Activated CD8-positive, alpha-beta T cell treated with anti-CD3 and anti-CD28 coated beads for 36 hours (primary cell): ENCODE measurements at regions not wholly inside any gene's neighbourhood (a gene's known extent, or its start where the extent isn't known, plus 50 kb on each side); places are given as distances from the start of the nearest gene placed in this dataset.

Experiments
- ATAC-seq: fragments of 200-7000 bp; cut with Tn5 transposase; one replicate; pipeline ENCODE4 v1.10.0; 2021; ENCODE audit warnings: mild to moderate bottlenecking, moderate library complexity
- CTCF ChIA-PET: fragments of 350-600 bp; sonication (Branson Sonifier 250); formaldehyde crosslinking; loops from one replicate; lab custom pipeline; 2021; ENCODE audit warnings: antibody characterized with exemption; lab: Charles Lee
- POLR2A ChIA-PET: fragments of 350-600 bp; sonication (Branson Sonifier 250); formaldehyde crosslinking; loops from one replicate; lab custom pipeline; 2021; ENCODE audit warnings: antibody characterized with exemption; lab: Charles Lee
- DNase-seq: peaks from one replicate; pipeline ENCODE4 v3.0.0-alpha.2; 2020
- H3K27ac Mint-ChIP-seq: one replicate; pipeline ENCODE4 v1.8.0; 2021; ENCODE audit warnings: mild to moderate bottlenecking, mixed read lengths
- H3K27me3 Mint-ChIP-seq: one replicate; pipeline ENCODE4 v1.8.0; 2021; ENCODE audit warnings: mixed read lengths
- H3K36me3 Mint-ChIP-seq: one replicate; pipeline ENCODE4 v1.8.0; 2021; ENCODE audit warnings: low read depth, mixed read lengths
- H3K4me1 Mint-ChIP-seq: one replicate; pipeline ENCODE4 v1.8.0; 2021; ENCODE audit warnings: low read depth, mixed read lengths
- H3K4me3 Mint-ChIP-seq: one replicate; pipeline ENCODE4 v1.8.0; 2021; ENCODE audit warnings: mild to moderate bottlenecking, moderate library complexity, mixed read lengths
- H3K9me3 Mint-ChIP-seq: one replicate; pipeline ENCODE4 v1.8.0; 2021; ENCODE audit warnings: mixed read lengths
- intact Hi-C: fragments of 100-400 bp; cut with micrococcal nuclease; formaldehyde crosslinking; loops from one replicate; pipeline ENCODE4 v1.10.0; 2022
- TF ChIP-seq, protein P1 (sequence below): fragments of 200-600 bp; IDR thresholded peaks from one replicate; pipeline ENCODE4 v1.8.0; 2022; ENCODE audit warnings: antibody characterized with exemption, mild to moderate bottlenecking

DNA sequence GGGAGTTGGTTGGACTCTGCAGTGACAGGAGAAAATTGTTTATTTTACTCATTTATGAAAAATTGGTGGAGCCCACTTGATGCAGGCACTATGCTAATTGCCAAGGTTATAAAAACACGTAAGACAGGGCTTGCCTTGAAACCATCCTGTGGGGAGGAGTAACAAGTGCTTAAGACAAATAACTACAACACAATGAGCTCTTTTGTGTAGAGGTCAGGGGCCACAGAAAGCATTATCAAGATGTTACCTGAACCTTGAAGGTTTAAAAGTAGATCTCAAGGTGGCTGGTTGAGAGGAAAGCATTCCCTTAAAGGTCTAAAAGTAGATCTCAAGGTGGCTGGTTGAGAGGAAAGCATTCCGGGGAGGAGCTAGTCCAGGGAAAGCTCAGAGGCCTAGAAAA lies 381.8 kb upstream of the POU3F3 start:
- intact Hi-C loops, result no loop called here
- ATAC-seq, result no peak

DNA sequence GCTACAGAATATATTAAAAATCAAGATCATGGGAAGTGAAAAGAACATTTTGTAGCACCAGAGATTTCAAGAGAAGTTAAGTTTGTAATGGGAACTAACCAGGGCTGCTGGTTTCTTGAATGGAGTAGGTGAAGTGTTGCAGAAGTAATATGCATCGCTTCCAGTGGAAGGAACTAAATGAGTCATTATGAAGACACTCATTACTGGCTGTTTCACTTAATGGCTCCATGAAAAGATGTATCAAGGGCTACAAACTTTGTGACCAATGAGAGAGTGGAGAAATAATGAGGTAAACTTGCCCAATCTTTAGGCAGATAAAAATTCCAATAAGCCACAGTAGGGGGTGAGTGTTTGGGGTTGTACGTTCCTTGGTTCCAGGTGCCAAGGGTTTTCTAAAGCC lies 380.4 kb upstream of the POU3F3 start:
- CTCF ChIA-PET, result no interaction called here
- H3K27ac Mint-ChIP-seq, result no peak overlapping the region
- POLR2A ChIA-PET, result no interaction called here
- intact Hi-C loops, result no loop called here
- no peaks in the 10 kb centered on the region for H3K9me3 Mint-ChIP-seq
- DNase-seq (no peak), ATAC-seq (no peak)
- no peaks in the 10 kb centered on the region for H3K4me1 Mint-ChIP-seq
- no peaks in the 10 kb centered on the region for H3K36me3 Mint-ChIP-seq
- peaks cover 2% of the 10 kb centered on the region for H3K27me3 Mint-ChIP-seq
- H3K4me3 Mint-ChIP-seq, result no peak overlapping the region
- TF ChIP-seq, protein P1, sequence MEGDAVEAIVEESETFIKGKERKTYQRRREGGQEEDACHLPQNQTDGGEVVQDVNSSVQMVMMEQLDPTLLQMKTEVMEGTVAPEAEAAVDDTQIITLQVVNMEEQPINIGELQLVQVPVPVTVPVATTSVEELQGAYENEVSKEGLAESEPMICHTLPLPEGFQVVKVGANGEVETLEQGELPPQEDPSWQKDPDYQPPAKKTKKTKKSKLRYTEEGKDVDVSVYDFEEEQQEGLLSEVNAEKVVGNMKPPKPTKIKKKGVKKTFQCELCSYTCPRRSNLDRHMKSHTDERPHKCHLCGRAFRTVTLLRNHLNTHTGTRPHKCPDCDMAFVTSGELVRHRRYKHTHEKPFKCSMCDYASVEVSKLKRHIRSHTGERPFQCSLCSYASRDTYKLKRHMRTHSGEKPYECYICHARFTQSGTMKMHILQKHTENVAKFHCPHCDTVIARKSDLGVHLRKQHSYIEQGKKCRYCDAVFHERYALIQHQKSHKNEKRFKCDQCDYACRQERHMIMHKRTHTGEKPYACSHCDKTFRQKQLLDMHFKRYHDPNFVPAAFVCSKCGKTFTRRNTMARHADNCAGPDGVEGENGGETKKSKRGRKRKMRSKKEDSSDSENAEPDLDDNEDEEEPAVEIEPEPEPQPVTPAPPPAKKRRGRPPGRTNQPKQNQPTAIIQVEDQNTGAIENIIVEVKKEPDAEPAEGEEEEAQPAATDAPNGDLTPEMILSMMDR, result no peak

More for the DNA sequence above, 381.8 kb upstream of the POU3F3 start:
- ChIA-PET POLR2A (no interaction called here), CTCF (no interaction called here)
- H3K27me3 Mint-ChIP-seq, result peaks cover 2% of the 10 kb centered on the region
- no peak overlapping the region for H3K27ac Mint-ChIP-seq
- H3K4me1 Mint-ChIP-seq, result no peaks in the 10 kb centered on the region
- DNase-seq, result no peak
- H3K36me3 Mint-ChIP-seq, result no peaks in the 10 kb centered on the region
- no peak overlapping the region for H3K4me3 Mint-ChIP-seq
- no peaks in the 10 kb centered on the region for H3K9me3 Mint-ChIP-seq
- TF ChIP-seq, protein P1, result no peak

DNA sequence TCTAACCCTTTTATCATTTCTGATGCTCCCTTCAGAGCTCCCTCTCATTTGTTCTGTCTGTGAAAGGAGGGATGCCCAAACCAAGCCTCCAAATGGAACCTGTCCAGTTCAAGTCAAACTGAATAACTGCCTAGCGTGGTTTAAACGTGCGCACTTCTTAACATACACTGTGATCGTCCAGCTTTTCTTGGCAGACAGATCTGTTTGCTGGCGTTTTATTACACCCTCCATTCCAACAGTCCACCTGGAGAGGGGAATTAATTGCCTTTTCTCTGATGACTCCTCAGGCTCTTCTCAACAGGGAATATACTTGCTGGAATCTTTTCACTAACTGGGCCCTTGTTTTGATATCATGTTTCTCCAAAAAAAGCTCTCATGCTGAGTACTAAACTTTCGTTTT lies 379.2 kb upstream of the POU3F3 start:
- Mint-ChIP-seq H3K9me3 (no peaks in the 10 kb centered on the region), H3K27me3 (peaks cover 2% of the 10 kb centered on the region), H3K36me3 (no peaks in the 10 kb centered on the region), H3K4me1 (no peaks in the 10 kb centered on the region), H3K27ac (no peak overlapping the region), H3K4me3 (no peak overlapping the region)
- intact Hi-C loops, result no loop called here
- POLR2A ChIA-PET, result no interaction called here
- no peak for DNase-seq
- TF ChIP-seq, protein P1, result no peak
- CTCF ChIA-PET, result no interaction called here
- ATAC-seq, result no peak

DNA sequence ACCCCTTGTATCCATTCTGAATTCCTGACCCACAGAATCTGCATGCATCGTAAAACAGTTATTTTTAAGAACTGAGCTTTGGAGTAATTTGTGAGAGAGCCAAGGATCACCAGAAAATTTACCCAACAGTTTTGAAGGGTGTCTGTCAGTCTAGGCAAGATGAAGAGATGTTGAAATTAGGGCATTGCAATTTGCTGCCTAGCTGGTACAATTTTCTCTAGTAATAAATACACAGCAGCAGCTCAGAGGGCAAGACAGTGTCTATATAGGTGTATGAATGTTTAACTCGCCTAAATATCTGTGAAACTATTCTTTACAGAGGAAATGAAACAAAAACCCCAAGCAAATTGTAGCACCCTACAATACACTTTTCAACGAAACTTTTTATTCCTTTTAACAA lies 377.8 kb upstream of the POU3F3 start:
- CTCF ChIA-PET, result no interaction called here
- intact Hi-C loops, result no loop called here
- no peak overlapping the region for H3K27ac Mint-ChIP-seq
- no peaks in the 10 kb centered on the region for H3K9me3 Mint-ChIP-seq
- peaks cover 2% of the 10 kb centered on the region for H3K27me3 Mint-ChIP-seq
- POLR2A ChIA-PET, result no interaction called here
- no peak for ATAC-seq
- no peak overlapping the region for H3K4me3 Mint-ChIP-seq
- H3K36me3 Mint-ChIP-seq, result no peaks in the 10 kb centered on the region
- H3K4me1 Mint-ChIP-seq, result no peaks in the 10 kb centered on the region
- TF ChIP-seq, protein P1, result no peak
- no peak for DNase-seq

DNA sequence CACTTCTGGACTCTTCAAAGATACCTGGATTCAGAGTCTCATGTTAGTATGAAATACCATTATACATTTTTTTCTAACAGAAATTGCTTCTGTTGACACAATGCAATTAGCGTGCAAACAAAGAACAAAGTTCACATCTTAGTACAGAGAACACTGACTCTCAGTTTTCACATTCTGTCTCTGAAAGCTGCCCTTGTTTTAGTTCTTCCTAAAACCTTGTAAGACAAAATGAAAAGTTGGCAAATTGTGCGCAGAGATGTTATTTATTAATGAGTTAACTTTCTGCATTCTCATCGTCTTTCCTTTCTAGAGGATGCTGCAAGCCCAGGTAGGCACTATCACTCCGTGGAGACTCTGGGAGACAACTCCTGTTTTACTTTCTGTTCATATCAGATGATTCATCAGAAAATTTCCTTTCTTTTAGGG lies 377.3 kb upstream of the POU3F3 start:
- ChIA-PET CTCF (no interaction called here), POLR2A (no interaction called here)
- intact Hi-C loops, result no loop called here
- peaks cover 2% of the 10 kb centered on the region for H3K27me3 Mint-ChIP-seq
- H3K4me1 Mint-ChIP-seq, result no peaks in the 10 kb centered on the region
- no peaks in the 10 kb centered on the region for H3K9me3 Mint-ChIP-seq
- no peak overlapping the region for H3K27ac Mint-ChIP-seq
- no peaks in the 10 kb centered on the region for H3K36me3 Mint-ChIP-seq
- TF ChIP-seq, protein P1, result no peak
- DNase-seq, result no peak
- ATAC-seq, result no peak
- no peak overlapping the region for H3K4me3 Mint-ChIP-seq
